Testis (tissue), 2 donors: ENCODE measurements at regions not wholly inside any gene's neighbourhood (a gene's known extent, or its start where the extent isn't known, plus 50 kb on each side); places are given as distances from the start of the nearest gene placed in this dataset.
"Not testable (repeated sequence)": the region's sequence is repeated elsewhere in the genome, so short reads cannot be mapped to it uniquely, and the experiment has no call there.

ENCODE experiments used
- DNase-seq: peaks from one replicate; pipeline ENCODE4 v3.0.0-alpha.2; 2019
- H3K27ac ChIP-seq, 2 donors: fragments of 200-600 bp; sonication (generic); one replicate each; pipeline ENCODE4 v1.5.1; 2019
- H3K27me3 ChIP-seq: fragments of 200-600 bp; sonication (generic); one replicate; pipeline ENCODE4 v1.5.1; 2019
- H3K36me3 ChIP-seq: fragments of 200-600 bp; sonication (generic); one replicate; pipeline ENCODE4 v1.5.1; 2017; ENCODE audit warnings: low read depth; ENCODE audit errors: missing control alignments
- H3K4me1 ChIP-seq: fragments of 200-600 bp; sonication (generic); one replicate; pipeline ENCODE4 v1.5.1; 2019
- H3K4me3 ChIP-seq, 2 donors: fragments of 200-600 bp; sonication (generic); one replicate each; pipeline ENCODE4 v1.5.1; 2017 to 2019
- H3K9me3 ChIP-seq: fragments of 200-600 bp; sonication (generic); one replicate; pipeline ENCODE4 v1.5.1; 2017
- POLR2A ChIP-seq: fragments of 450-650 bp; IDR thresholded peaks from one replicate; pipeline ENCODE4 v1.6.1; 2017; ENCODE audit warnings: antibody characterized with exemption, mild to moderate bottlenecking, moderate library complexity
- WGBS, 2 donors: methylation state at CpG; one replicate each; pipeline ENCODE4 v1.1.5; 2018; 5-methylcytosine and 5-hydroxymethylcytosine counted together
- intact Hi-C: fragments of 100-400 bp; cut with DNase I; formaldehyde crosslinking; loops from one replicate; pipeline ENCODE4 v1.15.1; 2023; ENCODE audit warnings: low total_unique reads
- TF ChIP-seq, protein P1 (sequence below), 3 experiments: fragments of 450-650 bp in 2 of 3; fragments of 200-600 bp in 1 of 3; sonication (generic) in 1 of 3; IDR thresholded peaks; one replicate each; pipeline ENCODE4 v1.5.1; 2016 to 2019; ENCODE audit warnings: antibody characterized with exemption in 3 of 3, mild to moderate bottlenecking in 2 of 3, moderate library complexity in 1 of 3

DNA sequence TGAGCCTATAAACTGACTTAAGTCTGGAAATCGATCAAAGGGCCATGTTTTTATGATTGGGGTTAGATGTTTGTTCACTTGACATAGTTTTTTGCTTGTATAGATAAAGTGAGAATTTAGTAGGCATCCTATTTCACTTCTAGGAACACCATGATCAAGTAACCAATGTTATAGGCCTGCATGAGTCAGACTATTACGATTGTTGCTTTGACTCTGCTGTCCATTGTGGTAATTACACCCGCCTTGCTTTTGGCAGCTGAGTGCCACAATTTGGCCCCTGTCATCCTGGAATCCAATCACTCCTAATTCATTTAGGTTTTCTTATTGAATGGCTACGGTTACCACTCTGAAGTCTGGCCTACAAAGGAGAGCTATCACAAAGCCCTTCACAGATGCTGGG is 67.8 kb upstream of the IL33 start:
- no peak overlapping the region for H3K27ac ChIP-seq
- TF ChIP-seq, protein P1, sequence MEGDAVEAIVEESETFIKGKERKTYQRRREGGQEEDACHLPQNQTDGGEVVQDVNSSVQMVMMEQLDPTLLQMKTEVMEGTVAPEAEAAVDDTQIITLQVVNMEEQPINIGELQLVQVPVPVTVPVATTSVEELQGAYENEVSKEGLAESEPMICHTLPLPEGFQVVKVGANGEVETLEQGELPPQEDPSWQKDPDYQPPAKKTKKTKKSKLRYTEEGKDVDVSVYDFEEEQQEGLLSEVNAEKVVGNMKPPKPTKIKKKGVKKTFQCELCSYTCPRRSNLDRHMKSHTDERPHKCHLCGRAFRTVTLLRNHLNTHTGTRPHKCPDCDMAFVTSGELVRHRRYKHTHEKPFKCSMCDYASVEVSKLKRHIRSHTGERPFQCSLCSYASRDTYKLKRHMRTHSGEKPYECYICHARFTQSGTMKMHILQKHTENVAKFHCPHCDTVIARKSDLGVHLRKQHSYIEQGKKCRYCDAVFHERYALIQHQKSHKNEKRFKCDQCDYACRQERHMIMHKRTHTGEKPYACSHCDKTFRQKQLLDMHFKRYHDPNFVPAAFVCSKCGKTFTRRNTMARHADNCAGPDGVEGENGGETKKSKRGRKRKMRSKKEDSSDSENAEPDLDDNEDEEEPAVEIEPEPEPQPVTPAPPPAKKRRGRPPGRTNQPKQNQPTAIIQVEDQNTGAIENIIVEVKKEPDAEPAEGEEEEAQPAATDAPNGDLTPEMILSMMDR (IDR thresholded peaks at IDR 0.05), result no peak
- no peak for TF ChIP-seq POLR2A
- H3K4me1 ChIP-seq, result no peaks in the 10 kb centered on the region
- 92 to 96% methylated on average over 4 of the region's 4 CpGs for WGBS, 2 donors
- no peaks in the 10 kb centered on the region for H3K36me3 ChIP-seq
- no peak for DNase-seq
- intact Hi-C loops, result no loop called here
- no peaks in the 10 kb centered on the region for H3K27me3 ChIP-seq
- no peak overlapping the region for H3K4me3 ChIP-seq
- no peaks in the 10 kb centered on the region for H3K9me3 ChIP-seq

DNA sequence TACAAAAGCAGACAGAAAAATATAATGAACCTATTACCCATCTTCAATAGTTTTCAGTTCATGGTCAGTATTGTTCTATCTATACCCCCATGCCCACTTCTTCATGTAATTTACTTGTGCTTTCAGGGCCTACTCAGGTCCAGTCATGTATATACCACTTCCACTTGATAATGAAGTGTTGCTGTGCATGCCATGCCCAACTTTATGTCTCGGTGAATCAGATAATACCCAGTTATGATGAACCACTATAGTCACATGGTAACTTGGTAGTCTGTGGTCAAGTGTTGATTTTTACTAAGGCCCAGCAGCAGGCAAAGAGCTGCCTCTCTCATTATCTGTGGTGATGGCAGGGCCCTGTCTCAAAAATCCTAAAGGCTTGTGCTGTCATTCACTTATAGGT is 70.7 kb upstream of the IL33 start:
- WGBS, 2 donors, result 88 to 100% methylated on average over 1 of the region's 1 CpG
- Histone ChIP-seq H3K9me3 (no peaks in the 10 kb centered on the region), H3K4me1 (no peaks in the 10 kb centered on the region), H3K36me3 (no peaks in the 10 kb centered on the region), H3K4me3 (no peak overlapping the region), H3K27me3 (no peaks in the 10 kb centered on the region), H3K27ac (no peak overlapping the region)
- TF ChIP-seq, protein P1 (IDR thresholded peaks at IDR 0.05), result no peak
- no peak for TF ChIP-seq POLR2A
- intact Hi-C loops, result no loop called here
- no peak for DNase-seq

DNA sequence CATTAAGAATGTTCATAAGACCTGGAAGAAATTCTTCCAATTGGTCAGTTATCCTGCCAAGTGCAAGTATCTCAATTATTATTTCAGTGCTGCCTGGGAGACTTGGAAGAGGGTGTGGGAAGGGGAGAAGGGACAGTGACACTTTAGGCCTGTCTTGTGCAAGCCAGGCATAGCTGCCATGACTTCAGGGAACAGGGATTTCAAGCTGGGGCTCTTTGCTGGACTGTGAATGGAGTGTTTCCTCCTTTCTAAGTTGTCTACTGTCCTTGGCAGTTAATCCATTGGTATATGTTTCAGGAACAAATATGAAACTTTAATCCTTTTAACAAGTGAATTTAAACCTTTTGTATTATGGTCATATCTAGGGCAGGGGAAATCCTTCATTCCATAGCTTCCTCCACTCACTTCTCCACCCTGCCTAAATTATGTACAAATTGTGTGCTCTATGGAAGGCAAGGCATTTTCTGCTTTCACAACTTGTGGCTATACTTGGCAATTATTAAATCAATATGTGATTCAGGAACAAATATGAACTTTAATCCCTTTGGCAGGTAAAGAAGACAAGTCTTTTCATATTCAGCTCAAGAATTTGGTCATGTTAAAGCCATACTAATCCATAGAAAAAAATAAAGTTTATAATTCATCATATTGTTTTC is 72.7 kb upstream of the IL33 start:
- intact Hi-C loops, result no loop called here
- TF ChIP-seq, protein P1 (IDR thresholded peaks at IDR 0.05), result no peak
- no peak for TF ChIP-seq POLR2A
- H3K4me3 ChIP-seq, result no peak overlapping the region
- no peaks in the 10 kb centered on the region for H3K9me3 ChIP-seq
- no peak for DNase-seq
- no peaks in the 10 kb centered on the region for H3K4me1 ChIP-seq
- no peaks in the 10 kb centered on the region for H3K27me3 ChIP-seq
- H3K36me3 ChIP-seq, result no peaks in the 10 kb centered on the region
- no peak overlapping the region for H3K27ac ChIP-seq

DNA sequence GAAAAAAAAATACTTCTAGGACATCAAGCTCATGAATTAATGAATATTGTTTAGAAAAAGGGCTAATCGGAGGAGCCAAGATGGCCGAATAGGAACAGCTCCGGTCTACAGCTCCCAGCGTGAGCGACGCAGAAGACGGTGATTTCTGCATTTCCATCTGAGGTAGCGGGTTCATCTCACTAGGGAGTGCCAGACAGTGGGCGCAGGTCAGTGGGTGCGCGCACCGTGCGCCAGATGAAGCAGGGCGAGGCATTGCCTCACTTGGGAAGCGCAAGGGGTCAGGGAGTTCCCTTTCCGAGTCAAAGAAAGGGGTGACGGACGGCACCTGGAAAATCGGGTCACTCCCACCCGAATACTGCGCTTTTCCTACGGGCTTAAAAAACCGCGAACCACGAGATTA is 79.8 kb upstream of the IL33 start:
- H3K36me3 ChIP-seq, DNase-seq, H3K27me3 ChIP-seq, H3K4me3 ChIP-seq, intact Hi-C loops, H3K27ac ChIP-seq, H3K9me3 ChIP-seq, H3K4me1 ChIP-seq: not testable (repeated sequence)
- 81 to 90% methylated on average over 9 to 16 of the region's 25 CpGs for WGBS, 2 donors

DNA sequence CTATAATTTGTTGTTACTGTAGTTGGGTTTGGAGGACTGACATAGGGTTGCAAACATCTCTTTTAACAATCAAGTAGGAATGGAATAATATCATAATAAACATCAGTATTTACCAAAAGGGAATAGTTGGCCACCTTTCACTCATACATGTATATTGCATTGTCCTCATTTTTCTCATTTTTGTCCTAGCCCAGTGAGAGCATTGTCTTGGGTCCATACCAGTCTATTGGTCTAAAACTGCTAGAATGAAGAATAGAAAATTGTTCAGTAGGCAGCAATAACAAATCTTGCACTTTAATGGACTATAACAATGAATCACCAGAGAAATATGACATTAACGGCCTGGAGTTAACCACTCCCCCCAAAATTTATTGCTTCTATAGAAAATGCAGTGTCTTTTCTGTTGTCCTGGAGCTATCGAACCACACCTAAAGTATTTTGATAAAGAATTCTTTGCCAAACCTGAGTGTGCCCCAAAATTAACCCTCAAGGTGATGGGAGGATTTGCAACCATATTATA is 80.9 kb upstream of the IL33 start:
- H3K9me3 ChIP-seq, result no peaks in the 10 kb centered on the region
- H3K27ac ChIP-seq, result no peak overlapping the region
- no peak overlapping the region for H3K4me3 ChIP-seq
- TF ChIP-seq POLR2A, result no peak
- TF ChIP-seq, protein P1 (IDR thresholded peaks at IDR 0.05), result no peak
- intact Hi-C loops, result no loop called here
- WGBS, 2 donors, result 28 to 34% methylated on average over 2 of the region's 2 CpGs
- DNase-seq, result no peak
- H3K4me1 ChIP-seq, result no peaks in the 10 kb centered on the region
- H3K36me3 ChIP-seq, result no peaks in the 10 kb centered on the region
- no peaks in the 10 kb centered on the region for H3K27me3 ChIP-seq
